ENCODE measurements at regions not wholly inside any gene's neighbourhood (a gene's known extent, or its start where the extent isn't known, plus 50 kb on each side); places are given as distances from the start of the nearest gene placed in this dataset.
"Not testable (repeated sequence)": the region's sequence is repeated elsewhere in the genome, so short reads cannot be mapped to it uniquely, and the experiment has no call there.

DNA sequence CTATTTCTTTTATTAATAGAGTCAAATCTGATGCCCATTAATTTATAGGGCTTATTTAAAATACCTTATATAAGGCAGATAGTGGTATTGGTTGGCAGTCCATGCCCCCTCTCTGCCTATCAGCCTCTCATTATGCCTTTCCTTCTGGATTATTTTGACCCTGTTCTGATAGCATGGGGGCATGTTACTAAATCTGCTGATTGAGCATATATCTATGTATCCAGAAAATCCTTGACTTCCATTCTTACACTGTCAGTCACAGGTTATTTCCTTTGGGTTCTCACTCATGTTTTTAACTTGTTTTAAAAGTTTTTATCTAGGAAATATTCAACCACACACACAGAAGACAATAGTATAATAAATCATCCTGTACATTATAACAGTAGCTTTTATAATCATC is 1184.9 kb downstream of the HACE1 start:
- TF ChIP-seq POLR2A (IDR thresholded peaks at IDR 0.05; ENCODE audit: low read depth, low read length) = no peak
- no peak for DNase-seq (ENCODE audit: insufficient read length, low spot score)
- FAIRE-seq = no peak

DNA sequence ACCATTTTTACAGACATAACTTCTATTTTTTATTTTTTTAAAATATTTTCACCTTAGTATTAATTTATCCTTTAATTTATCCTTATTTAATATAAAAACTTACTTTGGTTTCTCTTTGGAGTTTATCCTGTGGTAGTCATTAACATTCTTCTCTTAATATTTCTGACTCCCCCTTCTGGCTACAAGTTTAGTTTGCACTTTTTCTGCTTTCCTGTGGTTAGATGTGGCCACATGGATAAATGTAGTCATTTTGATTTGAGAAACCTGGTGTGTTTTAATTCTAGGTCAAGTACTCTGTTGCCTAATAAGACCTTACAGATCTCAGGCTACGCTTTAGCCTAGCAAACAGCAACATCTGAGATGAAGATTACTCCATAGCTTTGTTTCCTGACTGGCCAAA is 1187.5 kb downstream of the HACE1 start:
- no peak for TF ChIP-seq POLR2A (IDR thresholded peaks at IDR 0.05; ENCODE audit: low read depth, low read length)
- no peak for FAIRE-seq
- DNase-seq (ENCODE audit: insufficient read length, low spot score) = no peak

DNA sequence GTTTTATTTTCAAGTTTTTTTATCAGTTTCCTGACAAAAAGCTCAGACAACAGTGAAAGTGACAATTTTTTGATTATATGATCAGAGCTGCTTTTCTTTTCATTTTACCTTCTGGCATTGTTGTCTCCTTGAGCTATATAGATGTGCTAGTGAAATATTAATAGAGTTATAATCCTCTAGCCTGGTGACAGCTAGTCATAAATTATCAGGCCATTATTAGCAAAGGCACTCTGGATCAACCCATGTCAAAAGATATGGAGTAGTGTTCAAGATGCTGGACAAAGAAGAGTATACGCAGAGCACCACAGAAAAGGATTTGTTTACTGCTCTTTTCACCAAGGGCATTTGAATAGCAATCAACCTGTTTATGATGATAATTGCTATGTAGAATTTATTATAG is 1230.1 kb downstream of the HACE1 start:
- no peak for FAIRE-seq
- DNase-seq (ENCODE audit: insufficient read length, low spot score) = no peak
- no peak for TF ChIP-seq POLR2A (IDR thresholded peaks at IDR 0.05; ENCODE audit: low read depth, low read length)

DNA sequence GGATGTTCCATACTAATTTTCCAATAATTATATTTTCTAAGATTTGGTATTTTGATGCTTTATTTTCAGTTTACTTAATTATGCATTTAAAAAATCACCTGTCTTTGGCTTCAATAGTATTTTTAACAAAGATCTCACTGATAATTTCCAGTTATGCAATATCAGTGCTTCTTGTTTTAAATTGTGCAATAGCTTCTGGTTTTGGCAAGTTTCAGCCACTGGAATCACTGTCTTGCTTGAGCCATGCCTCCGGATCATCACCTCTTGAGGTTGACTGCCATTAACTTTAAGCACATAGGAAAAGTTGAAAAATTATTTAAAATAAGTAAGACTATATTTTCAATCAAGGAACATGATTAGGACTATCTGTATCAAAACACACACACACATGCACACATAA is 1242.1 kb downstream of the HACE1 start:
- DNase-seq (ENCODE audit: insufficient read length, low spot score) (no peak), FAIRE-seq (no peak)
- TF ChIP-seq POLR2A (IDR thresholded peaks at IDR 0.05; ENCODE audit: low read depth, low read length) = no peak

DNA sequence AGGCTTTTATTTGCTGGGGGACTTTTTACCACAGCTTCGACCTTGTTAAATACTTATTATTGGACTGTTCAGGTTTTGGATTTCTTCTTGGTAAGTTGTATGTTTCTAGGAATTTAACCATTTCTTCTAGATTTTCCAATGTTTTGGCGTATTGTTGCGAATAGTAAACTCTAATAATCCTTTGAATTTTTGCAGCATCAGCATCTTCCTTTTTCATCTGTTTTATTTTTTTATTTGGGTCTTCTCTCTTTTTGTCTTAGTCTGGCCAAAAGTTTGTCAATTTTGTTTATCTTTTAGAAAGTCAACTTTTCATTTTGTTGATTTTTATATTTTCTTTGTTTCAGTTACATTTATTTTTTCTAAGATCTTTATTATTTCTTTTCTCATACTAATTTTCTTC is 1272.0 kb downstream of the HACE1 start:
- no peak for TF ChIP-seq POLR2A (IDR thresholded peaks at IDR 0.05; ENCODE audit: low read depth, low read length)
- no peak for FAIRE-seq
- DNase-seq (ENCODE audit: insufficient read length, low spot score) = no peak

DNA sequence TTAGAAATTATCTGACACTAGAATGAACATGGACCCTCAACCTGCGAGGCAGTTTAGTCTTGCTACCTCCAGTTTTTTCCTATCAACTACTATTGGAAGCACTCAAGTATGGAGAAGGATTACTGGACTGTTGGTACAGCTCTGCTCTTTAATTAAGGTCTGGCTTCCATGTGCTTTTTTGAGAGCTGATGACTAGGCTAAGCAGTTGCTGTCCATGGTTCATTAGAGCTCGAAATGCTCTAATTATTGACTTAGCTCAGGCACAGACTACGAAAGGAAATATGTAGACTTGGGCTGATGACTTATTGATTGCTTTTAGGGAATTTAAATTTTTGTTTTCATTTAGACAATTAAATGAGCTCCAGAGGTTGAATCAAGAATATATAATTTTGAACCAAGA is 1281.6 kb downstream of the HACE1 start:
- FAIRE-seq = no peak

DNA sequence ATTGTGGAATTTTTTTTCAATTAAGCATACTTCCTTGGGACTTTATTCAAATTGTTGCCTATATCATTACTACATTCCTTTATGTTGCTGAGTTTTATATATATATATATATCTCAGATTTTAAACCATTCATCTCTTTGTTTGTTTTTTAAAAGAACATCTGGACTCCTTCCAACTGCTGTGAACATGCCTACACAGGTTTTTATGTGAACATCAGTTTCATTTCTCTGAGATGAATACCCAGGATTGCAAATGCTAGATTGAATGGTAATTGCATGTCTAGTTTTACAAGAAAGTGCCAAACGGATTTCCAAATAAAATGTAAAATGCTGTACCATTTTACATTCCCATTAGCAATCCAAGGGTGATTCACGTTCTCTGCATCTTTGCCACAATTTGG is 1289.3 kb downstream of the HACE1 start:
- no peak for TF ChIP-seq POLR2A (IDR thresholded peaks at IDR 0.05; ENCODE audit: low read depth, low read length)
- no peak for DNase-seq (ENCODE audit: insufficient read length, low spot score)
- no peak for FAIRE-seq

More for the DNA sequence above, 1281.6 kb downstream of the HACE1 start:
- no peak for DNase-seq (ENCODE audit: insufficient read length, low spot score)
- TF ChIP-seq POLR2A (IDR thresholded peaks at IDR 0.05; ENCODE audit: low read depth, low read length) = no peak

DNA sequence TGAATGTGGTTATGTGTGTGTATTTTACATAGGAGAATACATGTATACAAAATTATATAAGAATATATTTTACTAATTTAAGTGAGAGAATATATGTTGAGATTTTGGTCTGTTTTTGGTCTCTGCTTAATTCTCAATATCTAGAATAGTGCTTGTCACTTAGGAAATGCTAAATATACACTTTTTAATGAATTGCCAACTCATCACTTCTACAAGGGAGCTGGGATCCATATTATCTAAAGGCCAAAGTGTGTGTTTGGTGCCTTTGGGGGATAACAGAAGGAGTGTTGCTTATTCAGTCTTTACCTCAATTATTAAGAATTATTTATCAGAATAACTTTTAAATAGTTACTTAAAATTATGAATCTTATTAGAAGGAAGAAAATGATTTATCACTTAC is 1304.8 kb downstream of the HACE1 start:
- no peak for TF ChIP-seq POLR2A (IDR thresholded peaks at IDR 0.05; ENCODE audit: low read depth, low read length)
- DNase-seq (ENCODE audit: insufficient read length, low spot score) (no peak), FAIRE-seq (no peak)

DNA sequence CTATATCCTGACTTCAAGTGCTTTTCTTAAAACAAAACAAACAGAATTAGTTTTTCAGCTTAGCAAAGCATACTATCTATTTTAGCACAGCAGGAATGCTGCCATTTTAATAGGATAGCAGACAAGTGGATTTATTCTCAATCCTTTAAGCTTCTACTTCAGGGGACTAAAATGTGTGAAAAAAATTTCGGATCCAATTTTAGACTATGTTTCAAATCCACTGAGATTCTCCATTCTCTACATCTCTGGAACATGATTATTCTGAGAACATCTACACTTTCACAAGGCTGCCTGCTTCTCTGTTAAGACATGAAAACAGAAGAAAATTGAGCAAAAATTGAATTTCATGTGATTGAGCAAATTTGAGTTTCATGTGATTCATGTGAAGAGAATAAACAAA is 1321.3 kb downstream of the HACE1 start:
- FAIRE-seq = no peak
- TF ChIP-seq POLR2A (IDR thresholded peaks at IDR 0.05; ENCODE audit: low read depth, low read length) = no peak
- DNase-seq (ENCODE audit: insufficient read length, low spot score) = no peak

DNA sequence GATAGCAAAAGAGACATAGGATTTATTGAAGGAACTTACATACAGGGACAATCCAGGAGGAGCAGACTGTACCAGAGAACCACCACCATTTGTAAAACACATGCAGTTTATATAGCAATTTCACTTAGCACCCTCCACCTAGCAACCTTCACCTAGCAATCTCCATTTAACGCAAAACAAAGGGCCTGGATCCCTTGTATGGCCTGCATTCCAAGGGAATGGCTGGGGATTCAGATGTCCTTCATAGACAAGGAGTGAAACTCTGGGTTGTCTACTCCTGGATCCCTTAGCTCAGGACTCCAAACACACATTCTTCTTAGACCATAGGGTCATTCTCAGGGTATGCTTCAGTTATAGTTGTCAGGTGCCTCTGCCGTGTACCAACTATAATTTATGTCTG is 1324.9 kb downstream of the HACE1 start:
- DNase-seq (ENCODE audit: insufficient read length, low spot score) (no peak), FAIRE-seq (no peak)
- TF ChIP-seq POLR2A (IDR thresholded peaks at IDR 0.05; ENCODE audit: low read depth, low read length) = no peak

DNA sequence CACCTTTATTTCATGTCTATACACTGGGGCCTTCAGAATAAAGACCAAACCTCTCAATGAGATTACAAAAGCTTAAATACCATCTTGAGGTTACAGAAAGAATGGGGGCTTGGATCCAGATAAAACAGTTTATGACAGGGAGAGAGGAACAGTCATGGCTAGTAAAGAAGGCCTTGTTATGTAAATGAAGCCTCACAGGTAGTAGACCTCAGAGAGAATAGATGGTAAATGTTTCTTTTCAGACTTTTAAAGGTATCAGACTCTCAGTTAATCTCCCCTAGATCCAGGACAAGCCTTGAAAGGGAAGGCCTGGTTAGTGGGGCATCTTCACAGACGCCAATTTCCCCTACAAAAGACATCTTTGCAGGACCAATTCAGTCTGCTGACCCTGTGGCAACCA is 1325.6 kb downstream of the HACE1 start:
- DNase-seq (ENCODE audit: insufficient read length, low spot score) (no peak), FAIRE-seq (no peak)
- TF ChIP-seq POLR2A (IDR thresholded peaks at IDR 0.05; ENCODE audit: low read depth, low read length) = no peak

DNA sequence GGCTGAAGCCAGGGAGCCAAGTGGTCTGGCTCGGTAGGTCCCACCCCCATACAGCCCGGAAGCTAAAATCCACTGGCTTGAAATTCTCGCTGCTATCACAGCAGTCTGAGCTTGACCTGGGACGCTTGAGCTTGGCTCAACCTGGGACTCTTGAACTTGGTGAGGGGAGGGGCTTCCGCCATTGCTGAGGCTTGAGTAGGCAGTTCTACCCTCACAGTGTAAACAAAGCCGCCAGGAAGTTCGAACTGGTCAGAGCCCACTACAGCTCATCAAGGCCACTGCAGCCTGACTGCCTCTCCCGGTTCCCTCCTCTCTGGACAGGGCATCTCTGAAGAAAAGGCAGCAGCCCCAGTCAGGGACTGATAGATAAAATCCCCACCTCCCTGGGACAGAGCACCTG is 1337.7 kb downstream of the HACE1 start:
- no peak for FAIRE-seq
- no peak for DNase-seq (ENCODE audit: insufficient read length, low spot score)
- TF ChIP-seq POLR2A (IDR thresholded peaks at IDR 0.05; ENCODE audit: low read depth, low read length) = no peak

DNA sequence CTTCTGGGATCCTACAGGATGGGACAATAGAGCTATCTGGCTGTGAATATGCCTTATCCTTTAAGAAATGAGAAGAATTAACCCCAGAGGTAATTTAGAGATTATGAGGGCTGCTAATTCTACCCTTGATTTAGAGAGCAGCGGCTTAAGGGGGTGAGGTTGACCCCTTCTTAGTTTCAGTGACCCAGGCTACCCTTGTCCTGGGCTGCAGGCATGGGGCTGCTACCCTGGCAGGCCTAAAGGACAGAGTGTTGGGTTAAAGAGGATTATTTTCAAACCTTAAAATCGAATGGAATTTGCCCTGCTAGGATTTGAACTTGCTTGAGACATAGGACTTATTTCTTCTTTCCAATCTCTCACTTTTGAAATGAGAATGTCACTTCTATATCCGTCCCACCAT is 1343.4 kb downstream of the HACE1 start:
- DNase-seq (ENCODE audit: insufficient read length, low spot score) (no peak), FAIRE-seq (no peak)
- TF ChIP-seq POLR2A (IDR thresholded peaks at IDR 0.05; ENCODE audit: low read depth, low read length) = no peak

DNA sequence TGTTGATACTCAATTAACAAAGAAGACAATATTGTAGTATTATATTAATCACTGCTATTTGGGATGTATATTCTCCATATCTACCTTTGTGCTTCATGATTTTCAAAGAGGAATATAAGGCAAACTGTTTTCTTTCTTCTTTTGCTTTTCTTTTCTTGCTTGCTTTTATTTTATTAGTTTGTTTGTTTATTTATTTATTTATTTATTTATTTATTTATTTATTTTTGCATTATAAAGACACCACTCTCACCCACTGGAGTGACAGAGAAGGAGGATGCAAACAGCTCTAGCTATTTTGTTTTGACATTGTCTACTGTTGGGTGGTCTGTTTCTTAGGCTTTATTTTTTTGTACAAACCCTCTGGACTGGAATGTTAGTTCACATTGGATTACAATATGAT is 1352.7 kb downstream of the HACE1 start:
- FAIRE-seq = no peak
- TF ChIP-seq POLR2A (IDR thresholded peaks at IDR 0.05; ENCODE audit: low read depth, low read length) = no peak

DNA sequence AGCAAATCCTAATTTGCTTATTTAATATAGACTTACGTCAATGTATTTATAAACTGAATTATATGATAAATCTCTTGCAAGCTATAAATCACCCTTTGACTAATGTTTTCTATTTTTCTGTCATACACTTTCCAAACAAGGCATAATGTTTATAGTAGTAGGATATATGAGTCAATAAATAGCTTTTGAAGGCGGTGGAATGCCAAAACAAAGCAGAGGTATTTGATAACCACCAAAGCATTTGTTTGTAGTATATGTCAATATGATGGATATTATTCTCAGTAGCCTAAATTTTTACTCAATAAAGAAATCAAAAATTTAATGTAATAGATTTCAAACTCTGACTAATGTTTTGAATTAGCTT is 1354.6 kb downstream of the HACE1 start:
- TF ChIP-seq POLR2A (IDR thresholded peaks at IDR 0.05; ENCODE audit: low read depth, low read length) = no peak
- no peak for DNase-seq (ENCODE audit: insufficient read length, low spot score)
- FAIRE-seq = no peak

More for the DNA sequence above, 1352.7 kb downstream of the HACE1 start:
- no peak for DNase-seq (ENCODE audit: insufficient read length, low spot score)

DNA sequence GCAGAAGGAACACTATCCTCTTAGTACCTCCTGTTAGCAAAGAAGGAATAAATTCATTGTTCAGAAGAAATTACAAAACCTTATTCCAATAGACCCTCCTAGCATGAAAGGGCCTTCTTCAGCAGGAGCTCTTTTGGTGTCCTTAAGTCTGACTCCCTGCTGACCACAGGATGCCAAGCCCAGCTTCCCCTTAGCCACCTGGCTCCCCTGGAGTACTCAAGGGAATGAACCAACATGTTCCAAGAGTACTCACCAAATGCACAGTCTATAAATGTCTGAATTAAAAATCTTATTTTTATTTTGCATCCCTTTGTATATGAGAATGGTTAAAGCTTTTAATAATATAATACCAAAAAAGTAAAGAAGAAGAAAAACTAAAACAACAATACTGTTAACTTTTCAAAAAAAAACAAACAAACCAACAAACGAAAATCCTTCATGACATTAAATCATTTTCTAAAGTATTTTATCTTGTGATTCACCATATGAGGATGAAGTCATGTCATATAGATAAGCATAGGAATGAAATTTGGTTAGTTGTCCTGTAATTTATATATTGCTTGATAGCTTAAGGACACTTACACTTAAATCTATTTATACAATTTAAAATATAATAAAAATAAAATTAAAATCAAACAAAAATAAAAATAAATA is 1355.1 kb downstream of the HACE1 start:
- FAIRE-seq (no peak), DNase-seq (ENCODE audit: insufficient read length, low spot score) (no peak)
- TF ChIP-seq POLR2A (IDR thresholded peaks at IDR 0.05; ENCODE audit: low read depth, low read length) = no peak

DNA sequence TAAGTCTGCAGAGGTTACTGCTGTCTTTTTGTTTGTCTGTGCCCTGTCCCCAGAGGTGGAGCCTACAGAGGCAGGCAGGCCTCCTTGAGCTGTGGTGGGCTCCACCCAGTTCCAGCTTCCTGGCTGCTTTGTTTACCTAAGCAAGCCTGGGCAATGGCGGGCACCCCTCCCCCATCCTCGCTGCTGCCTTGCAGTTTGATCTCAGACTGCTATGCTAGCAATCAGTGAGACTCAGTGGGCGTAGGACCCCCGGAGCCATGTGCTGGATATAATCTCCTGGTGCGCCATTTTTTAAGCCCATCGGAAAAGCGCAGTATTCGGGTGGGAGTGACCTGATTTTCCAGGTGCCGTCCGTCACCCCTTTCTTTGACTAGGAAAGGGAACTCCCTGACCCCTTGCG is 1363.1 kb downstream of the HACE1 start:
- FAIRE-seq; DNase-seq (ENCODE audit: insufficient read length, low spot score): not testable (repeated sequence)
